ENCODE measurements at regions not wholly inside any gene's neighbourhood (a gene's known extent, or its start where the extent isn't known, plus 50 kb on each side); places are given as distances from the start of the nearest gene placed in this dataset.

DNA sequence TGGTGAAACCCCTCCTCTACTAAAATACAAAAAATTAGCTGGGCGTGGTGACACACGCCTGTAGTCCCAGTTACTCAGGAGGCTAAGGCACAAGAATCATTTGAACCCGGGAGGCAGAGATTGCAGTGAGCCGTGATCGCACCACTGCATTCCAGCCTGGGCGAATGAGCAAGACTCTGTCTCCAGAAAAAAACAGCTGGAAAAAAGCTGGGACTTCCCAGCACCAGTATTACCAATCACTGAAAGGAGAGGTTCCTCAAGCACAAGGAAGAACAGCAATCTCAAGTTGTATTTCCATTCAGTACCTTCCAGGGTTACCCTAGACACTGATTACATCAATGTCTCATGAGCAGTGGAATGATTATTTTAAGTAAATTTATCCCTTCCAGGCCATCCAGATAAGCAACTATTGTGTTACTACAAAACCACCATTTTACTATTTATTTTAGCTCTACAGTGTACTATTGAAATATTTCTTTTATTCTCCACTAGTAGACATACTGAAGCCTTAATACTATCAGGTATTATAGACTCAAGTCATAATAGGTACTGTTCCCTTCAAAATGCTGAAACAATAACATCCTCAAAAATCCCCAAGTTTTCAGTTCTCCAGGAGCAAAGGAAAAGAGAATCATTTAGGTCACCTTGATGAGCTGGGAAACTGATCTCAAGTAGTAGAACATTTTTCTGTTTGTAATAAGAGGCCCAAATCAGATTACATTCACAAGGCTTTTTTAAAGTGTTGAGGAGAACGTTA lies 54.8 kb upstream of the VGLL4 start:
- Histone ChIP-seq H2AFZ (ENCODE audit: low read depth, low read length) (no peak overlapping the region), H3K9me3 (ENCODE audit: insufficient read depth, low read length, severe bottlenecking) (no peaks in the 10 kb centered on the region), H3K4me1 (ENCODE audit: insufficient read depth, low read length) (no peaks in the 10 kb centered on the region), H4K20me1 (ENCODE audit: insufficient read depth, low read length) (no peaks in the 10 kb centered on the region), H3K4me3 (ENCODE audit: low read depth in 1 of 2, low read length in 2 of 2) (no peak overlapping the region), H3K79me2 (ENCODE audit: insufficient read depth, low read length) (no peaks in the 10 kb centered on the region), H3K9ac (ENCODE audit: low read depth, low read length) (no peak overlapping the region), H3K27ac (ENCODE audit: low read length) (no peak overlapping the region), H3K36me3 (ENCODE audit: insufficient read depth, low read length) (no peaks in the 10 kb centered on the region), H3K27me3 (ENCODE audit: insufficient read depth, low read length, poor library complexity) (peaks cover 4% of the 10 kb centered on the region), H3K4me2 (ENCODE audit: insufficient read depth, low read length) (no peak overlapping the region)
- no peak for ATAC-seq (ENCODE audit: insufficient read depth, low read depth)
- no peak for DNase-seq
- TF ChIP-seq, protein P1, sequence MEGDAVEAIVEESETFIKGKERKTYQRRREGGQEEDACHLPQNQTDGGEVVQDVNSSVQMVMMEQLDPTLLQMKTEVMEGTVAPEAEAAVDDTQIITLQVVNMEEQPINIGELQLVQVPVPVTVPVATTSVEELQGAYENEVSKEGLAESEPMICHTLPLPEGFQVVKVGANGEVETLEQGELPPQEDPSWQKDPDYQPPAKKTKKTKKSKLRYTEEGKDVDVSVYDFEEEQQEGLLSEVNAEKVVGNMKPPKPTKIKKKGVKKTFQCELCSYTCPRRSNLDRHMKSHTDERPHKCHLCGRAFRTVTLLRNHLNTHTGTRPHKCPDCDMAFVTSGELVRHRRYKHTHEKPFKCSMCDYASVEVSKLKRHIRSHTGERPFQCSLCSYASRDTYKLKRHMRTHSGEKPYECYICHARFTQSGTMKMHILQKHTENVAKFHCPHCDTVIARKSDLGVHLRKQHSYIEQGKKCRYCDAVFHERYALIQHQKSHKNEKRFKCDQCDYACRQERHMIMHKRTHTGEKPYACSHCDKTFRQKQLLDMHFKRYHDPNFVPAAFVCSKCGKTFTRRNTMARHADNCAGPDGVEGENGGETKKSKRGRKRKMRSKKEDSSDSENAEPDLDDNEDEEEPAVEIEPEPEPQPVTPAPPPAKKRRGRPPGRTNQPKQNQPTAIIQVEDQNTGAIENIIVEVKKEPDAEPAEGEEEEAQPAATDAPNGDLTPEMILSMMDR (IDR thresholded peaks at IDR 0.05; ENCODE audit: borderline replicate concordance, extremely low read depth, low read length, poor library complexity, severe bottlenecking): no peak
- TF ChIP-seq EZH2 (IDR thresholded peaks at IDR 0.05; ENCODE audit: borderline replicate concordance, low read depth, low read length, severe bottlenecking): no peak

GRCh38 chr3:11697701-11698100 lies 54.0 kb upstream of the VGLL4 start:
- no peak overlapping the region for H3K4me3 ChIP-seq (ENCODE audit: low read depth in 1 of 2, low read length in 2 of 2)
- H3K27me3 ChIP-seq (ENCODE audit: insufficient read depth, low read length, poor library complexity): peaks cover 4% of the 10 kb centered on the region
- H4K20me1 ChIP-seq (ENCODE audit: insufficient read depth, low read length): no peaks in the 10 kb centered on the region
- H3K36me3 ChIP-seq (ENCODE audit: insufficient read depth, low read length): no peaks in the 10 kb centered on the region
- DNase-seq: no peak
- no peak overlapping the region for H3K4me2 ChIP-seq (ENCODE audit: insufficient read depth, low read length)
- TF ChIP-seq EZH2 (IDR thresholded peaks at IDR 0.05; ENCODE audit: borderline replicate concordance, low read depth, low read length, severe bottlenecking): no peak
- TF ChIP-seq, protein P1 (IDR thresholded peaks at IDR 0.05; ENCODE audit: borderline replicate concordance, extremely low read depth, low read length, poor library complexity, severe bottlenecking): no peak
- H3K27ac ChIP-seq (ENCODE audit: low read length): no peak overlapping the region
- no peaks in the 10 kb centered on the region for H3K79me2 ChIP-seq (ENCODE audit: insufficient read depth, low read length)
- H3K4me1 ChIP-seq (ENCODE audit: insufficient read depth, low read length): no peaks in the 10 kb centered on the region
- no peak overlapping the region for H2AFZ ChIP-seq (ENCODE audit: low read depth, low read length)
- H3K9me3 ChIP-seq (ENCODE audit: insufficient read depth, low read length, severe bottlenecking): no peaks in the 10 kb centered on the region
- ATAC-seq (ENCODE audit: insufficient read depth, low read depth): no peak
- no peak overlapping the region for H3K9ac ChIP-seq (ENCODE audit: low read depth, low read length)

GRCh38 chr3:11696054-11696453 lies 52.3 kb upstream of the VGLL4 start:
- no peaks in the 10 kb centered on the region for H3K36me3 ChIP-seq (ENCODE audit: insufficient read depth, low read length)
- H4K20me1 ChIP-seq (ENCODE audit: insufficient read depth, low read length): no peaks in the 10 kb centered on the region
- peaks cover 2% of the 10 kb centered on the region for H3K27me3 ChIP-seq (ENCODE audit: insufficient read depth, low read length, poor library complexity)
- H3K79me2 ChIP-seq (ENCODE audit: insufficient read depth, low read length): no peaks in the 10 kb centered on the region
- no peaks in the 10 kb centered on the region for H3K9me3 ChIP-seq (ENCODE audit: insufficient read depth, low read length, severe bottlenecking)
- H3K9ac ChIP-seq (ENCODE audit: low read depth, low read length): no peak overlapping the region
- H3K4me3 ChIP-seq (ENCODE audit: low read depth in 1 of 2, low read length in 2 of 2): no peak overlapping the region
- TF ChIP-seq, protein P1 (IDR thresholded peaks at IDR 0.05; ENCODE audit: borderline replicate concordance, extremely low read depth, low read length, poor library complexity, severe bottlenecking): no peak
- TF ChIP-seq EZH2 (IDR thresholded peaks at IDR 0.05; ENCODE audit: borderline replicate concordance, low read depth, low read length, severe bottlenecking): no peak
- no peak for ATAC-seq (ENCODE audit: insufficient read depth, low read depth)
- H2AFZ ChIP-seq (ENCODE audit: low read depth, low read length): no peak overlapping the region
- H3K27ac ChIP-seq (ENCODE audit: low read length): no peak overlapping the region
- no peak for DNase-seq
- H3K4me1 ChIP-seq (ENCODE audit: insufficient read depth, low read length): no peaks in the 10 kb centered on the region
- H3K4me2 ChIP-seq (ENCODE audit: insufficient read depth, low read length): no peak overlapping the region
